Activated CD4-positive, alpha-beta T cell treated with anti-CD3 and anti-CD28 coated beads, Interleukin-2, amount 10 ng/mL, durations not matched to agents 24 days and 14 days (primary cell): ENCODE measurements at regions not wholly inside any gene's neighbourhood (a gene's known extent, or its start where the extent isn't known, plus 50 kb on each side); places are given as distances from the start of the nearest gene placed in this dataset.

ENCODE experiments used
- DNase-seq: peaks from one replicate; pipeline ENCODE4 v3.0.0; 2022
- H3K27ac Mint-ChIP-seq: one replicate; pipeline ENCODE4 v1.8.0; 2022; ENCODE audit warnings: mild to moderate bottlenecking, mixed read lengths
- H3K27me3 Mint-ChIP-seq: one replicate; pipeline ENCODE4 v1.8.0; 2022; ENCODE audit warnings: mixed read lengths
- H3K36me3 Mint-ChIP-seq: one replicate; pipeline ENCODE4 v1.8.0; 2022; ENCODE audit warnings: low read depth, mild to moderate bottlenecking, mixed read lengths
- H3K4me1 Mint-ChIP-seq: one replicate; pipeline ENCODE4 v1.8.0; 2021; ENCODE audit warnings: mixed read lengths
- H3K4me3 Mint-ChIP-seq: one replicate; pipeline ENCODE4 v1.8.0; 2022; ENCODE audit warnings: mild to moderate bottlenecking, moderate library complexity, mixed read lengths
- H3K9me3 Mint-ChIP-seq: one replicate; pipeline ENCODE4 v1.8.0; 2021; ENCODE audit warnings: mixed read lengths
- intact Hi-C: fragments of 100-400 bp; cut with micrococcal nuclease; formaldehyde crosslinking; loops from one replicate; pipeline ENCODE4 v1.15.1; 2023

- H3K9me3 Mint-ChIP-seq = no peaks in the 10 kb centered on the region
- H3K4me3 Mint-ChIP-seq = no peak overlapping the region
- DNase-seq = no peak
- H3K4me1 Mint-ChIP-seq = no peaks in the 10 kb centered on the region
- H3K27ac Mint-ChIP-seq = no peak overlapping the region
- intact Hi-C loops = no loop called here
- H3K36me3 Mint-ChIP-seq = no peaks in the 10 kb centered on the region
- H3K27me3 Mint-ChIP-seq = peaks cover 2% of the 10 kb centered on the region
Measured at GRCh38 chr5:175230299-175230698, 213.7 kb downstream of the DRD1 start.

- Mint-ChIP-seq H3K27me3 (peaks cover 2% of the 10 kb centered on the region), H3K9me3 (no peaks in the 10 kb centered on the region), H3K4me3 (no peak overlapping the region), H3K36me3 (no peaks in the 10 kb centered on the region), H3K27ac (no peak overlapping the region), H3K4me1 (no peaks in the 10 kb centered on the region)
- no peak for DNase-seq
- intact Hi-C loops = no loop called here
Measured at GRCh38 chr5:175226506-175226905, 217.5 kb downstream of the DRD1 start.

- H3K27me3 Mint-ChIP-seq = peaks cover 2% of the 10 kb centered on the region
- no peaks in the 10 kb centered on the region for H3K36me3 Mint-ChIP-seq
- no peaks in the 10 kb centered on the region for H3K9me3 Mint-ChIP-seq
- intact Hi-C loops = no loop called here
- DNase-seq = no peak
- no peak overlapping the region for H3K4me3 Mint-ChIP-seq
- no peaks in the 10 kb centered on the region for H3K4me1 Mint-ChIP-seq
- no peak overlapping the region for H3K27ac Mint-ChIP-seq
Measured at GRCh38 chr5:175223291-175223690, 220.7 kb downstream of the DRD1 start.

- Mint-ChIP-seq H3K36me3 (no peaks in the 10 kb centered on the region), H3K27me3 (peaks cover 2% of the 10 kb centered on the region), H3K4me3 (no peak overlapping the region), H3K27ac (no peak overlapping the region), H3K9me3 (no peaks in the 10 kb centered on the region), H3K4me1 (no peaks in the 10 kb centered on the region)
- intact Hi-C loops = no loop called here
- DNase-seq = no peak
Measured at GRCh38 chr5:175222621-175223020, 221.4 kb downstream of the DRD1 start.

- DNase-seq = no peak
- Mint-ChIP-seq H3K4me1 (no peaks in the 10 kb centered on the region), H3K9me3 (no peaks in the 10 kb centered on the region), H3K4me3 (no peak overlapping the region), H3K27ac (no peak overlapping the region), H3K36me3 (no peaks in the 10 kb centered on the region), H3K27me3 (peaks cover 2% of the 10 kb centered on the region)
- intact Hi-C loops = no loop called here
Measured at GRCh38 chr5:175220549-175220948, 223.4 kb downstream of the DRD1 start.

GRCh38 chr5:175219366-175219765, 224.6 kb downstream of the DRD1 start:
- no peak for DNase-seq
- no peaks in the 10 kb centered on the region for H3K36me3 Mint-ChIP-seq
- intact Hi-C loops = no loop called here
- no peaks in the 10 kb centered on the region for H3K4me1 Mint-ChIP-seq
- no peak overlapping the region for H3K27ac Mint-ChIP-seq
- no peak overlapping the region for H3K4me3 Mint-ChIP-seq
- H3K9me3 Mint-ChIP-seq = no peaks in the 10 kb centered on the region
- H3K27me3 Mint-ChIP-seq = peaks cover 2% of the 10 kb centered on the region

- H3K27me3 Mint-ChIP-seq = peaks cover 1% of the 10 kb centered on the region
- no peak for DNase-seq
- no peaks in the 10 kb centered on the region for H3K9me3 Mint-ChIP-seq
- no peak overlapping the region for H3K27ac Mint-ChIP-seq
- no peaks in the 10 kb centered on the region for H3K36me3 Mint-ChIP-seq
- H3K4me3 Mint-ChIP-seq = no peak overlapping the region
- intact Hi-C loops = no loop called here
- no peaks in the 10 kb centered on the region for H3K4me1 Mint-ChIP-seq
Measured at GRCh38 chr5:175216991-175217390, 227.0 kb downstream of the DRD1 start.

- Mint-ChIP-seq H3K27me3 (no peaks in the 10 kb centered on the region), H3K36me3 (no peaks in the 10 kb centered on the region), H3K27ac (no peak overlapping the region), H3K4me3 (no peak overlapping the region), H3K4me1 (no peaks in the 10 kb centered on the region), H3K9me3 (no peaks in the 10 kb centered on the region)
- intact Hi-C loops = no loop called here
- no peak for DNase-seq
Measured at GRCh38 chr5:175215906-175216305, 228.1 kb downstream of the DRD1 start.

- no peaks in the 10 kb centered on the region for H3K4me1 Mint-ChIP-seq
- H3K4me3 Mint-ChIP-seq = no peak overlapping the region
- H3K36me3 Mint-ChIP-seq = no peaks in the 10 kb centered on the region
- intact Hi-C loops = no loop called here
- H3K9me3 Mint-ChIP-seq = no peaks in the 10 kb centered on the region
- H3K27ac Mint-ChIP-seq = no peak overlapping the region
- DNase-seq = no peak
- H3K27me3 Mint-ChIP-seq = no peaks in the 10 kb centered on the region
Measured at GRCh38 chr5:175214152-175214551, 229.8 kb downstream of the DRD1 start.

- no peaks in the 10 kb centered on the region for H3K4me1 Mint-ChIP-seq
- H3K27me3 Mint-ChIP-seq = peaks cover 6% of the 10 kb centered on the region
- intact Hi-C loops = no loop called here
- H3K4me3 Mint-ChIP-seq = no peak overlapping the region
- H3K27ac Mint-ChIP-seq = no peak overlapping the region
- H3K36me3 Mint-ChIP-seq = no peaks in the 10 kb centered on the region
- H3K9me3 Mint-ChIP-seq = no peaks in the 10 kb centered on the region
- DNase-seq = no peak
Measured at GRCh38 chr5:175211956-175212756, 231.8 kb downstream of the DRD1 start.

- Mint-ChIP-seq H3K27ac (no peak overlapping the region), H3K36me3 (no peaks in the 10 kb centered on the region), H3K9me3 (no peaks in the 10 kb centered on the region), H3K27me3 (peaks cover 6% of the 10 kb centered on the region), H3K4me3 (no peak overlapping the region), H3K4me1 (no peaks in the 10 kb centered on the region)
- intact Hi-C loops = no loop called here
- DNase-seq = no peak
Measured at GRCh38 chr5:175207321-175208040, 236.5 kb downstream of the DRD1 start.

- no peak overlapping the region for H3K27ac Mint-ChIP-seq
- H3K4me1 Mint-ChIP-seq = no peaks in the 10 kb centered on the region
- DNase-seq = no peak
- H3K36me3 Mint-ChIP-seq = no peaks in the 10 kb centered on the region
- H3K27me3 Mint-ChIP-seq = peaks cover 6% of the 10 kb centered on the region
- intact Hi-C loops = no loop called here
- no peak overlapping the region for H3K4me3 Mint-ChIP-seq
- H3K9me3 Mint-ChIP-seq = no peaks in the 10 kb centered on the region
Measured at GRCh38 chr5:175206669-175207068, 237.3 kb downstream of the DRD1 start.

- H3K27ac Mint-ChIP-seq = no peak overlapping the region
- peaks cover 2% of the 10 kb centered on the region for H3K27me3 Mint-ChIP-seq
- intact Hi-C loops = no loop called here
- H3K4me3 Mint-ChIP-seq = no peak overlapping the region
- no peaks in the 10 kb centered on the region for H3K9me3 Mint-ChIP-seq
- H3K4me1 Mint-ChIP-seq = no peaks in the 10 kb centered on the region
- H3K36me3 Mint-ChIP-seq = no peaks in the 10 kb centered on the region
- no peak for DNase-seq
Measured at GRCh38 chr5:175202463-175203068, 241.4 kb downstream of the DRD1 start.

- no peaks in the 10 kb centered on the region for H3K36me3 Mint-ChIP-seq
- no peaks in the 10 kb centered on the region for H3K9me3 Mint-ChIP-seq
- no peak for DNase-seq
- H3K4me3 Mint-ChIP-seq = no peak overlapping the region
- no peaks in the 10 kb centered on the region for H3K4me1 Mint-ChIP-seq
- intact Hi-C loops = no loop called here
- H3K27ac Mint-ChIP-seq = no peak overlapping the region
- no peaks in the 10 kb centered on the region for H3K27me3 Mint-ChIP-seq
Measured at GRCh38 chr5:175201393-175201792, 242.6 kb downstream of the DRD1 start.
